H1 (cell line): ENCODE measurements at regions not wholly inside any gene's neighbourhood (a gene's known extent, or its start where the extent isn't known, plus 50 kb on each side); places are given as distances from the start of the nearest gene placed in this dataset.

Experiments used
- CTCF ChIP-seq, 3 experiments: IDR thresholded peaks; 1 replicate in 2 of 3; 2 replicates in 1 of 3; pipeline versions ENCODE4 v1.5.1 to v1.6.1; 2011; ENCODE audit warnings: low read length in 3 of 3, mild to moderate bottlenecking in 3 of 3, inconsistent platforms in 2 of 3, low read depth in 1 of 3, moderate library complexity in 1 of 3; ENCODE audit not compliant: insufficient read depth in 1 of 3; ENCODE audit errors: control extremely low read depth in 1 of 3
- KDM1A ChIP-seq: fragments of 200-600, 300-600 bp; sonication (generic); IDR thresholded peaks from 2 replicates; pipeline ENCODE4 v1.7.1; 2016; ENCODE audit warnings: mild to moderate bottlenecking, low read length, borderline replicate concordance
- RNF2 ChIP-seq: fragments of 200-900, 300-1000 bp; sonication (generic); IDR thresholded peaks from 2 replicates; pipeline ENCODE4 v1.7.1; 2016; ENCODE audit warnings: borderline replicate concordance, low read depth, mild to moderate bottlenecking, antibody characterized with exemption, low read length; ENCODE audit not compliant: poor library complexity, severe bottlenecking; ENCODE audit errors: missing control alignments
- TAF1 ChIP-seq: IDR thresholded peaks from 2 replicates; pipeline ENCODE4 v1.6.1; 2011; ENCODE audit warnings: mild to moderate bottlenecking, low read depth, low read length
- TCF12 ChIP-seq: IDR thresholded peaks from 2 replicates; pipeline ENCODE4 v1.6.1; 2011; ENCODE audit warnings: low read depth, mild to moderate bottlenecking, low read length
- USF2 ChIP-seq: IDR thresholded peaks from 2 replicates; pipeline ENCODE4 v1.6.1; 2011; ENCODE audit warnings: low read length, improper control_type of control experiment

GRCh38 chr1:234989019-234989418 is 139.6 kb downstream of the TOMM20 start (continued):
- TF ChIP-seq USF2: no peak
- TF ChIP-seq TAF1: no peak
- TF ChIP-seq CTCF (IDR thresholded peaks at IDR 0.05; ENCODE audit: control extremely low read depth in 1 of 3, insufficient read depth in 1 of 3, low read depth in 1 of 3, low read length in 3 of 3): no peak
- TF ChIP-seq KDM1A: no peak
- no peak for TF ChIP-seq TCF12
- no peak for TF ChIP-seq RNF2
- TF ChIP-seq, all 59 proteins: peak for 0
